HEK293 (cell line): ENCODE measurements at regions not wholly inside any gene's neighbourhood (a gene's known extent, or its start where the extent isn't known, plus 50 kb on each side); places are given as distances from the start of the nearest gene placed in this dataset.

Experiments
- CTCF ChIA-PET: fragments of 350-600 bp; formaldehyde crosslinking; extraction: SDS; loops from one replicate; lab custom pipeline; 2021; ENCODE audit warnings: antibody characterized with exemption; lab: Yijun Ruan, JAX
- POLR2A ChIA-PET: fragments of 300-600 bp; formaldehyde crosslinking; extraction: SDS; loops from one replicate; lab custom pipeline; 2020; ENCODE audit warnings: antibody characterized with exemption, inconsistent platforms; lab: Yijun Ruan, JAX
- H3K27ac ChIP-seq: fragments of 200-500 bp; sonication (Bioruptor generic); 2 replicates; pipeline ENCODE4 v1.5.1; 2014; ENCODE audit warnings: low read depth, low read length, control low read depth, inconsistent platforms; ENCODE audit errors: extremely low read depth
- H3K36me3 ChIP-seq, 2 experiments: fragments of 200-500 bp in 1 of 2; sonication (Bioruptor generic) in 1 of 2; 1 replicate in 1 of 2; 2 replicates in 1 of 2; pipeline ENCODE4 v1.5.1; 2014 to 2017; ENCODE audit warnings: inconsistent platforms in 2 of 2, low read length in 2 of 2; ENCODE audit not compliant: control insufficient read depth in 2 of 2, insufficient read depth in 1 of 2
- H3K4me1 ChIP-seq: fragments of 200-500 bp; sonication (Bioruptor generic); 2 replicates; pipeline ENCODE4 v1.5.1; 2014; ENCODE audit warnings: mild to moderate bottlenecking, low read length, inconsistent platforms; ENCODE audit not compliant: control insufficient read depth, insufficient read depth
- H3K4me3 ChIP-seq: 2 replicates; pipeline ENCODE4 v1.5.1; 2011; ENCODE audit warnings: low read depth, mild to moderate bottlenecking, control low read depth, low read length, moderate library complexity
- H3K9me3 ChIP-seq: fragments of 200-500 bp; sonication (Bioruptor generic); 2 replicates; pipeline ENCODE4 v1.5.1; 2014; ENCODE audit warnings: low read depth, low read length, inconsistent platforms; ENCODE audit not compliant: control insufficient read depth, insufficient read depth
- BCL11B ChIP-seq: fragments of 450-650 bp; formaldehyde crosslinking; IDR thresholded peaks from 2 replicates; pipeline ENCODE4 v1.5.1; 2016; ENCODE audit warnings: low read depth, missing biosample characterization, missing genetic modification characterization
- GLIS2 ChIP-seq: fragments of 450-650 bp; formaldehyde crosslinking; IDR thresholded peaks from 2 replicates; pipeline ENCODE4 v1.5.1; 2016; ENCODE audit warnings: missing biosample characterization, missing genetic modification characterization
- SP2 ChIP-seq: fragments of 450-650 bp; formaldehyde crosslinking; IDR thresholded peaks from 2 replicates; pipeline ENCODE4 v1.5.1; 2016; ENCODE audit warnings: missing biosample characterization, missing genetic modification characterization
- WT1 ChIP-seq: fragments of 450-650 bp; formaldehyde crosslinking; IDR thresholded peaks from 2 replicates; pipeline ENCODE4 v1.5.1; 2016; ENCODE audit warnings: missing biosample characterization, missing genetic modification characterization
- ZNF302 ChIP-seq: fragments of 450-650 bp; formaldehyde crosslinking; IDR thresholded peaks from 2 replicates; pipeline ENCODE4 v1.5.1; 2016; ENCODE audit warnings: missing biosample characterization, missing genetic modification characterization, low read depth
- ZNF416 ChIP-seq: fragments of 450-650 bp; formaldehyde crosslinking; IDR thresholded peaks from 2 replicates; pipeline ENCODE4 v1.5.1; 2016; ENCODE audit warnings: missing biosample characterization, missing genetic modification characterization
- ZNF548 ChIP-seq: fragments of 450-650 bp; formaldehyde crosslinking; IDR thresholded peaks from 2 replicates; pipeline ENCODE4 v1.5.1; 2016; ENCODE audit warnings: missing biosample characterization, missing genetic modification characterization
- ZNF670 ChIP-seq: fragments of 450-650 bp; formaldehyde crosslinking; IDR thresholded peaks from 2 replicates; pipeline ENCODE4 v1.5.1; 2016; ENCODE audit warnings: missing biosample characterization, missing genetic modification characterization, low read depth
- TF ChIP-seq, protein P1 (sequence below): fragments of 450-650 bp; IDR thresholded peaks from 2 replicates; pipeline ENCODE4 v1.5.1; 2018; ENCODE audit warnings: missing biosample characterization, mild to moderate bottlenecking, missing genetic modification characterization
- TF ChIP-seq, protein P2 (sequence below): fragments of 450-650 bp; IDR thresholded peaks from 2 replicates; pipeline ENCODE4 v1.5.1; 2018; ENCODE audit warnings: missing biosample characterization, missing genetic modification characterization
- TF ChIP-seq, protein P3 (sequence below): fragments of 450-650 bp; formaldehyde crosslinking; IDR thresholded peaks from 2 replicates; pipeline ENCODE4 v1.5.1; 2016; ENCODE audit warnings: missing biosample characterization, missing genetic modification characterization
- TF ChIP-seq, protein P4 (sequence below): fragments of 450-650 bp; formaldehyde crosslinking; IDR thresholded peaks from 2 replicates; pipeline ENCODE4 v1.5.1; 2016; ENCODE audit warnings: missing biosample characterization, missing genetic modification characterization
- TF ChIP-seq, protein P5 (sequence below): fragments of 450-650 bp; formaldehyde crosslinking; IDR thresholded peaks from 2 replicates; pipeline ENCODE4 v1.5.1; 2017; ENCODE audit warnings: missing biosample characterization, missing genetic modification characterization
- TF ChIP-seq, protein P6 (sequence below): fragments of 450-650 bp; formaldehyde crosslinking; IDR thresholded peaks from 2 replicates; pipeline ENCODE4 v1.5.0; 2017; ENCODE audit warnings: missing biosample characterization, missing genetic modification characterization, borderline replicate concordance
- TF ChIP-seq, protein P7 (sequence below): fragments of 450-650 bp; formaldehyde crosslinking; IDR thresholded peaks from 2 replicates; pipeline ENCODE4 v1.5.1; 2017; ENCODE audit warnings: missing biosample characterization, missing genetic modification characterization
- TF ChIP-seq, protein P8 (sequence below): fragments of 450-650 bp; formaldehyde crosslinking; IDR thresholded peaks from 2 replicates; pipeline ENCODE4 v1.5.1; 2016; ENCODE audit warnings: missing biosample characterization, missing genetic modification characterization

DNA sequence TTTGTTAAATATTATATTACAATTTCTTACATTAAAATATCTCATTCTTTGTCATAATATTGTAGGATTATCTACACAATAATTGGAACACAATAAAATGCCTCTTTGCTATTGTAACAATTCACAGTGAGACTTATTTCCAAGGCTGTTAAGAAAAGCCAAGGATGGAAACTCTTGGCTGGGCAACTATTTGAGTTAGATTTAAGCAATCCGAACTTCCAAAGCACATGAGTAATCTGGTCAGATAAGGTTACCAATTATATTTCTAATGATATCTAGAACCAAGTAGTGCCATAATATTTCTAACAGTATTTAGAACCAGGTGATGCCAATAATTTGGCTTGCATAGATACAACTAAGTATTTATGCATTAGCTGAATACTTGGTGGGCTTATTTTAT, 154.7 kb upstream of the KCNK2 start:
- TF ChIP-seq WT1 (tag by site-specific recombination) = no peak
- TF ChIP-seq, protein P1, sequence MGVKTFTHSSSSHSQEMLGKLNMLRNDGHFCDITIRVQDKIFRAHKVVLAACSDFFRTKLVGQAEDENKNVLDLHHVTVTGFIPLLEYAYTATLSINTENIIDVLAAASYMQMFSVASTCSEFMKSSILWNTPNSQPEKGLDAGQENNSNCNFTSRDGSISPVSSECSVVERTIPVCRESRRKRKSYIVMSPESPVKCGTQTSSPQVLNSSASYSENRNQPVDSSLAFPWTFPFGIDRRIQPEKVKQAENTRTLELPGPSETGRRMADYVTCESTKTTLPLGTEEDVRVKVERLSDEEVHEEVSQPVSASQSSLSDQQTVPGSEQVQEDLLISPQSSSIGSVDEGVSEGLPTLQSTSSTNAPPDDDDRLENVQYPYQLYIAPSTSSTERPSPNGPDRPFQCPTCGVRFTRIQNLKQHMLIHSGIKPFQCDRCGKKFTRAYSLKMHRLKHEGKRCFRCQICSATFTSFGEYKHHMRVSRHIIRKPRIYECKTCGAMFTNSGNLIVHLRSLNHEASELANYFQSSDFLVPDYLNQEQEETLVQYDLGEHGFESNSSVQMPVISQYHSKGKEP (tag by site-specific recombination) = no peak
- TF ChIP-seq, protein P2, sequence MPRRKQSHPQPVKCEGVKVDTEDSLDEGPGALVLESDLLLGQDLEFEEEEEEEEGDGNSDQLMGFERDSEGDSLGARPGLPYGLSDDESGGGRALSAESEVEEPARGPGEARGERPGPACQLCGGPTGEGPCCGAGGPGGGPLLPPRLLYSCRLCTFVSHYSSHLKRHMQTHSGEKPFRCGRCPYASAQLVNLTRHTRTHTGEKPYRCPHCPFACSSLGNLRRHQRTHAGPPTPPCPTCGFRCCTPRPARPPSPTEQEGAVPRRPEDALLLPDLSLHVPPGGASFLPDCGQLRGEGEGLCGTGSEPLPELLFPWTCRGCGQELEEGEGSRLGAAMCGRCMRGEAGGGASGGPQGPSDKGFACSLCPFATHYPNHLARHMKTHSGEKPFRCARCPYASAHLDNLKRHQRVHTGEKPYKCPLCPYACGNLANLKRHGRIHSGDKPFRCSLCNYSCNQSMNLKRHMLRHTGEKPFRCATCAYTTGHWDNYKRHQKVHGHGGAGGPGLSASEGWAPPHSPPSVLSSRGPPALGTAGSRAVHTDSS (tag by site-specific recombination) = no peak
- TF ChIP-seq, protein P3, sequence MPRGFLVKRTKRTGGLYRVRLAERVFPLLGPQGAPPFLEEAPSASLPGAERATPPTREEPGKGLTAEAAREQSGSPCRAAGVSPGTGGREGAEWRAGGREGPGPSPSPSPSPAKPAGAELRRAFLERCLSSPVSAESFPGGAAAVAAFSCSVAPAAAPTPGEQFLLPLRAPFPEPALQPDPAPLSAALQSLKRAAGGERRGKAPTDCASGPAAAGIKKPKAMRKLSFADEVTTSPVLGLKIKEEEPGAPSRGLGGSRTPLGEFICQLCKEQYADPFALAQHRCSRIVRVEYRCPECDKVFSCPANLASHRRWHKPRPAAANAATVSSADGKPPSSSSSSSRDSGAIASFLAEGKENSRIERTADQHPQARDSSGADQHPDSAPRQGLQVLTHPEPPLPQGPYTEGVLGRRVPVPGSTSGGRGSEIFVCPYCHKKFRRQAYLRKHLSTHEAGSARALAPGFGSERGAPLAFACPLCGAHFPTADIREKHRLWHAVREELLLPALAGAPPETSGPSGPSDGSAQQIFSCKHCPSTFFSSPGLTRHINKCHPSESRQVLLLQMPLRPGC (tag by site-specific recombination) = no peak
- no peak for TF ChIP-seq ZNF416
- no peak for TF ChIP-seq BCL11B (tag by site-specific recombination)
- no peak for TF ChIP-seq SP2 (tag by site-specific recombination)
- TF ChIP-seq, protein P4, sequence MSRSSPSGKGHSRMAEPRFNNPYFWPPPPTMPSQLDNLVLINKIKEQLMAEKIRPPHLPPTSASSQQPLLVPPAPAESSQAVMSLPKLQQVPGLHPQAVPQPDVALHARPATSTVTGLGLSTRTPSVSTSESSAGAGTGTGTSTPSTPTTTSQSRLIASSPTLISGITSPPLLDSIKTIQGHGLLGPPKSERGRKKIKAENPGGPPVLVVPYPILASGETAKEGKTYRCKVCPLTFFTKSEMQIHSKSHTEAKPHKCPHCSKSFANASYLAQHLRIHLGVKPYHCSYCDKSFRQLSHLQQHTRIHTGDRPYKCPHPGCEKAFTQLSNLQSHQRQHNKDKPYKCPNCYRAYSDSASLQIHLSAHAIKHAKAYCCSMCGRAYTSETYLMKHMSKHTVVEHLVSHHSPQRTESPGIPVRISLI (tag by site-specific recombination) = no peak
- TF ChIP-seq ZNF548 (tag by site-specific recombination) = no peak
- TF ChIP-seq ZNF302 (tag by site-specific recombination) = no peak
- TF ChIP-seq ZNF670 = no peak
- TF ChIP-seq, protein P5, sequence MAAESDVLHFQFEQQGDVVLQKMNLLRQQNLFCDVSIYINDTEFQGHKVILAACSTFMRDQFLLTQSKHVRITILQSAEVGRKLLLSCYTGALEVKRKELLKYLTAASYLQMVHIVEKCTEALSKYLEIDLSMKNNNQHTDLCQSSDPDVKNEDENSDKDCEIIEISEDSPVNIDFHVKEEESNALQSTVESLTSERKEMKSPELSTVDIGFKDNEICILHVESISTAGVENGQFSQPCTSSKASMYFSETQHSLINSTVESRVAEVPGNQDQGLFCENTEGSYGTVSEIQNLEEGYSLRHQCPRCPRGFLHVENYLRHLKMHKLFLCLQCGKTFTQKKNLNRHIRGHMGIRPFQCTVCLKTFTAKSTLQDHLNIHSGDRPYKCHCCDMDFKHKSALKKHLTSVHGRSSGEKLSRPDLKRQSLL (tag by site-specific recombination) = no peak
- no peak for TF ChIP-seq GLIS2 (tag by site-specific recombination)
- TF ChIP-seq, protein P6, sequence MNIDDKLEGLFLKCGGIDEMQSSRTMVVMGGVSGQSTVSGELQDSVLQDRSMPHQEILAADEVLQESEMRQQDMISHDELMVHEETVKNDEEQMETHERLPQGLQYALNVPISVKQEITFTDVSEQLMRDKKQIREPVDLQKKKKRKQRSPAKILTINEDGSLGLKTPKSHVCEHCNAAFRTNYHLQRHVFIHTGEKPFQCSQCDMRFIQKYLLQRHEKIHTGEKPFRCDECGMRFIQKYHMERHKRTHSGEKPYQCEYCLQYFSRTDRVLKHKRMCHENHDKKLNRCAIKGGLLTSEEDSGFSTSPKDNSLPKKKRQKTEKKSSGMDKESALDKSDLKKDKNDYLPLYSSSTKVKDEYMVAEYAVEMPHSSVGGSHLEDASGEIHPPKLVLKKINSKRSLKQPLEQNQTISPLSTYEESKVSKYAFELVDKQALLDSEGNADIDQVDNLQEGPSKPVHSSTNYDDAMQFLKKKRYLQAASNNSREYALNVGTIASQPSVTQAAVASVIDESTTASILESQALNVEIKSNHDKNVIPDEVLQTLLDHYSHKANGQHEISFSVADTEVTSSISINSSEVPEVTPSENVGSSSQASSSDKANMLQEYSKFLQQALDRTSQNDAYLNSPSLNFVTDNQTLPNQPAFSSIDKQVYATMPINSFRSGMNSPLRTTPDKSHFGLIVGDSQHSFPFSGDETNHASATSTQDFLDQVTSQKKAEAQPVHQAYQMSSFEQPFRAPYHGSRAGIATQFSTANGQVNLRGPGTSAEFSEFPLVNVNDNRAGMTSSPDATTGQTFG (tag by site-specific recombination) = no peak
- TF ChIP-seq, protein P7, sequence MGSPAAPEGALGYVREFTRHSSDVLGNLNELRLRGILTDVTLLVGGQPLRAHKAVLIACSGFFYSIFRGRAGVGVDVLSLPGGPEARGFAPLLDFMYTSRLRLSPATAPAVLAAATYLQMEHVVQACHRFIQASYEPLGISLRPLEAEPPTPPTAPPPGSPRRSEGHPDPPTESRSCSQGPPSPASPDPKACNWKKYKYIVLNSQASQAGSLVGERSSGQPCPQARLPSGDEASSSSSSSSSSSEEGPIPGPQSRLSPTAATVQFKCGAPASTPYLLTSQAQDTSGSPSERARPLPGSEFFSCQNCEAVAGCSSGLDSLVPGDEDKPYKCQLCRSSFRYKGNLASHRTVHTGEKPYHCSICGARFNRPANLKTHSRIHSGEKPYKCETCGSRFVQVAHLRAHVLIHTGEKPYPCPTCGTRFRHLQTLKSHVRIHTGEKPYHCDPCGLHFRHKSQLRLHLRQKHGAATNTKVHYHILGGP = no peak
- TF ChIP-seq, protein P8, sequence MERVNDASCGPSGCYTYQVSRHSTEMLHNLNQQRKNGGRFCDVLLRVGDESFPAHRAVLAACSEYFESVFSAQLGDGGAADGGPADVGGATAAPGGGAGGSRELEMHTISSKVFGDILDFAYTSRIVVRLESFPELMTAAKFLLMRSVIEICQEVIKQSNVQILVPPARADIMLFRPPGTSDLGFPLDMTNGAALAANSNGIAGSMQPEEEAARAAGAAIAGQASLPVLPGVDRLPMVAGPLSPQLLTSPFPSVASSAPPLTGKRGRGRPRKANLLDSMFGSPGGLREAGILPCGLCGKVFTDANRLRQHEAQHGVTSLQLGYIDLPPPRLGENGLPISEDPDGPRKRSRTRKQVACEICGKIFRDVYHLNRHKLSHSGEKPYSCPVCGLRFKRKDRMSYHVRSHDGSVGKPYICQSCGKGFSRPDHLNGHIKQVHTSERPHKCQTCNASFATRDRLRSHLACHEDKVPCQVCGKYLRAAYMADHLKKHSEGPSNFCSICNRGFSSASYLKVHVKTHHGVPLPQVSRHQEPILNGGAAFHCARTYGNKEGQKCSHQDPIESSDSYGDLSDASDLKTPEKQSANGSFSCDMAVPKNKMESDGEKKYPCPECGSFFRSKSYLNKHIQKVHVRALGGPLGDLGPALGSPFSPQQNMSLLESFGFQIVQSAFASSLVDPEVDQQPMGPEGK (tag by site-specific recombination) = no peak

More for the DNA sequence above, 154.7 kb upstream of the KCNK2 start:
- Histone ChIP-seq H3K4me3 (no peak overlapping the region), H3K27ac (no peak overlapping the region), H3K36me3 (no peaks in the 10 kb centered on the region), H3K9me3 (no peaks in the 10 kb centered on the region), H3K4me1 (no peaks in the 10 kb centered on the region)
- CTCF ChIA-PET = interaction anchor here (1.3 kb wide), 1 partner anchor 599 kb away, joined by 3 read pairs; no protein-coding TSS in a partner anchor
- POLR2A ChIA-PET = no interaction called here
